Neural progenitor cell (in vitro differentiated cells): ENCODE measurements at regions not wholly inside any gene's neighbourhood (a gene's known extent, or its start where the extent isn't known, plus 50 kb on each side); places are given as distances from the start of the nearest gene placed in this dataset.

Experiments used
- DNase-seq: peaks from one replicate; pipeline ENCODE4 v3.0.0-alpha.2; 2016; ENCODE audit warnings: low spot score
- H2AFZ ChIP-seq: fragments of 200-600 bp; sonication (generic); replicated peaks from 2 replicates; pipeline ENCODE4 v1.6.1; 2016; ENCODE audit warnings: antibody characterized with exemption
- H3F3A ChIP-seq: fragments of 200-600 bp; sonication (generic); 2 replicates; pipeline ENCODE4 v1.6.1; 2016; ENCODE audit warnings: antibody characterized with exemption, low read depth
- H3K27ac ChIP-seq: fragments of 200-600 bp; sonication (generic); 2 replicates; pipeline ENCODE4 v1.5.1; 2016; ENCODE audit warnings: mild to moderate bottlenecking
- H3K27me3 ChIP-seq: fragments of 200-600 bp; sonication (generic); 2 replicates; pipeline ENCODE4 v1.6.1; 2016; ENCODE audit warnings: mild to moderate bottlenecking, moderate library complexity
- H3K36me3 ChIP-seq: fragments of 200-600 bp; sonication (generic); 2 replicates; pipeline ENCODE4 v1.5.1; 2016
- H3K4me1 ChIP-seq: fragments of 200-600 bp; sonication (generic); 2 replicates; pipeline ENCODE4 v1.6.1; 2016; ENCODE audit warnings: mixed run types
- H3K4me2 ChIP-seq: fragments of 200-600 bp; sonication (generic); 2 replicates; pipeline ENCODE4 v1.6.1; 2016
- H3K4me3 ChIP-seq: fragments of 200-600 bp; sonication (generic); 2 replicates; pipeline ENCODE4 v1.5.1; 2016
- H3K79me2 ChIP-seq: fragments of 200-600 bp; sonication (generic); 2 replicates; pipeline ENCODE4 v1.6.1; 2016; ENCODE audit warnings: low read depth
- H3K9ac ChIP-seq: fragments of 200-600 bp; sonication (generic); 2 replicates; pipeline ENCODE4 v1.6.1; 2016
- H3K9me3 ChIP-seq: fragments of 200-600 bp; sonication (generic); 2 replicates; pipeline ENCODE4 v1.5.1; 2016; ENCODE audit warnings: low read depth
- H4K20me1 ChIP-seq: fragments of 200-600 bp; sonication (generic); 2 replicates; pipeline ENCODE4 v1.6.1; 2016; ENCODE audit warnings: low read depth
- H3K27ac Mint-ChIP-seq: 3 replicates; pipeline ENCODE4 v1.8.0; 2021; ENCODE audit warnings: mixed read lengths
- H3K27me3 Mint-ChIP-seq: 2 replicates; pipeline ENCODE4 v1.8.0; 2022; ENCODE audit warnings: low read depth, mild to moderate bottlenecking, inconsistent platforms, moderate library complexity, mixed read lengths; ENCODE audit not compliant: insufficient read depth
- H3K36me3 Mint-ChIP-seq: 3 replicates; pipeline ENCODE4 v1.8.0; 2021; ENCODE audit warnings: mixed read lengths
- H3K4me1 Mint-ChIP-seq: 3 replicates; pipeline ENCODE4 v1.8.0; 2021; ENCODE audit warnings: mixed read lengths
- H3K4me3 Mint-ChIP-seq: 3 replicates; pipeline ENCODE4 v1.8.0; 2021; ENCODE audit warnings: mild to moderate bottlenecking, moderate library complexity, mixed read lengths
- H3K9me3 Mint-ChIP-seq: 3 replicates; pipeline ENCODE4 v1.8.0; 2020; ENCODE audit warnings: mixed read lengths
- CTCF ChIP-seq: fragments of 200-600 bp; sonication (generic); IDR thresholded peaks from 2 replicates; pipeline ENCODE4 v1.5.1; 2017; ENCODE audit warnings: antibody characterized with exemption, mild to moderate bottlenecking
- EZH2 ChIP-seq: fragments of 200-600 bp; sonication (generic); IDR thresholded peaks from 2 replicates; pipeline ENCODE4 v1.6.1; 2017; ENCODE audit warnings: antibody characterized with exemption, mild to moderate bottlenecking, moderate library complexity
- EZH2phosphoT487 ChIP-seq: fragments of 200-600 bp; sonication (generic); IDR thresholded peaks from 2 replicates; pipeline ENCODE4 v1.6.1; 2017; ENCODE audit warnings: antibody characterized with exemption

- Histone ChIP-seq H3K9me3 (no peaks in the 10 kb centered on the region), H3K79me2 (no peaks in the 10 kb centered on the region), H3K27ac (no peak overlapping the region), H3K27me3 (no peaks in the 10 kb centered on the region), H3F3A (no peaks in the 10 kb centered on the region), H2AFZ (no peak overlapping the region), H4K20me1 (no peaks in the 10 kb centered on the region), H3K36me3 (no peaks in the 10 kb centered on the region), H3K4me1 (no peaks in the 10 kb centered on the region), H3K4me2 (no peak overlapping the region), H3K9ac (no peak overlapping the region), H3K4me3 (no peak overlapping the region)
- H3K27me3 Mint-ChIP-seq = peaks cover 2% of the 10 kb centered on the region
- no peaks in the 10 kb centered on the region for H3K4me1 Mint-ChIP-seq
- TF ChIP-seq EZH2phosphoT487 = no peak
- no peak for TF ChIP-seq EZH2
- TF ChIP-seq CTCF = no peak
- H3K4me3 Mint-ChIP-seq = no peak overlapping the region
- DNase-seq = no peak
- H3K27ac Mint-ChIP-seq = no peak overlapping the region
- H3K9me3 Mint-ChIP-seq = peaks cover 10% of the 10 kb centered on the region
- no peaks in the 10 kb centered on the region for H3K36me3 Mint-ChIP-seq
These were observed 969.6 kb downstream of the BRD1 start for GRCh38 chr22:48858121-48858520.

DNA sequence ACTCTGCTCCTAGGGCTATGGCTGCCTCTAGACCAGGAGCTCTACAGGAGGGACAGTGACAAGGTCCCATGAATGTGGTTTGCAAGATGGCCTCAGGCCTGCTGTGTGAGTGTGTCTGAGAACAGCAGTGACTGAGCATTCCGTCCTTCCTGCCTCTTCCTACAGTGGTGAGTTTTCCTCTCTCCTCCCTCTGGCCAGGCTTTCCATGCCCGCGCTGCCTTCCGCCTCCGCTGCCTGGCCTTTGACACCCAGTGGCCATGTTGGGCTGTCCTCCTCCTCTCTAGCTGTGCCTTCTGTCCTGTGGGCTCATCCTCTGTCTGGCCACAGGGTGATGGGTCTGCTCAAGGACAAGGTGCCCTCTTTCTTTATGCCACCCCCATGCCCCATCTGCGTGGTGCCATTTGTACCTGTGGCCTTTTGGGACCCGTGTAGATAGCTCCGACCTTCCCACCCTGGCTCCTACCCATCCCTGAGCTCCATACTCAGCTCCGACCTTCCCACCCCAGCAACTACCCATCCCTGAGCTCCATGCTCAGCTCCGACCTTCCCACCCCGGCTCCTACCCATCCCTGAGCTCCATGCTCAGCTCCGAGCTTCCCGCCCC lies 970.4 kb downstream of the BRD1 start:
- TF ChIP-seq EZH2phosphoT487 (no peak), CTCF (no peak), EZH2 (no peak)
- Histone ChIP-seq H3K9ac (no peak overlapping the region), H3K79me2 (no peaks in the 10 kb centered on the region), H3K27ac (no peak overlapping the region), H3K4me1 (no peaks in the 10 kb centered on the region), H4K20me1 (no peaks in the 10 kb centered on the region), H3F3A (no peaks in the 10 kb centered on the region), H2AFZ (no peak overlapping the region), H3K4me3 (no peak overlapping the region), H3K27me3 (no peaks in the 10 kb centered on the region), H3K4me2 (no peak overlapping the region), H3K9me3 (no peaks in the 10 kb centered on the region), H3K36me3 (no peaks in the 10 kb centered on the region)
- Mint-ChIP-seq H3K4me3 (no peak overlapping the region), H3K27me3 (peaks cover 2% of the 10 kb centered on the region), H3K27ac (no peak overlapping the region), H3K9me3 (peaks cover 10% of the 10 kb centered on the region), H3K4me1 (no peaks in the 10 kb centered on the region), H3K36me3 (no peaks in the 10 kb centered on the region)
- no peak for DNase-seq

DNA sequence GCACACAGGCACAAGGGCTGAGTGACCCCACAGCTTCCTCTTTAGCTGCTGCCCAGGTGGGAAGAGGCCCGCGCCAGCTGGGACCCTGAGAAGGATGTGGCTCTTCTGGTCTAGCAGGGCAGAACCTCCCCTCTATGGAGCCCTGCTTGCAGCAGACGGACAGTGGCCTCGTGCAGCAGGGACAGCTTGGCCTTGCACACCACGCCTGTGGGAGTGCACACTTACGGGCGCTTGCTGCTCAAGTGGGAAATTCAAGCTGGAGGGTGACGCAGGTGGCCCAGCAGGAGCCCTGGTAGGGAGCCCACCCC lies 971.4 kb downstream of the BRD1 start:
- no peak overlapping the region for H3K27ac ChIP-seq
- Mint-ChIP-seq H3K27ac (no peak overlapping the region), H3K27me3 (peaks cover 1% of the 10 kb centered on the region), H3K4me1 (no peaks in the 10 kb centered on the region), H3K36me3 (peaks cover 2% of the 10 kb centered on the region), H3K9me3 (peaks cover 10% of the 10 kb centered on the region), H3K4me3 (no peak overlapping the region)
- H3K4me1 ChIP-seq = no peaks in the 10 kb centered on the region
- H3K9me3 ChIP-seq = no peaks in the 10 kb centered on the region
- TF ChIP-seq CTCF = no peak
- TF ChIP-seq EZH2phosphoT487 = no peak
- no peak for TF ChIP-seq EZH2
- no peak overlapping the region for H3K4me2 ChIP-seq
- no peaks in the 10 kb centered on the region for H3K79me2 ChIP-seq
- no peak for DNase-seq
- H2AFZ ChIP-seq = no peak overlapping the region
- H3K36me3 ChIP-seq = no peaks in the 10 kb centered on the region
- H3K9ac ChIP-seq = no peak overlapping the region
- H3K4me3 ChIP-seq = no peak overlapping the region
- no peaks in the 10 kb centered on the region for H4K20me1 ChIP-seq
- H3K27me3 ChIP-seq = no peaks in the 10 kb centered on the region
- H3F3A ChIP-seq = no peaks in the 10 kb centered on the region
